ENCODE measurements at regions not wholly inside any gene's neighbourhood (a gene's known extent, or its start where the extent isn't known, plus 50 kb on each side); places are given as distances from the start of the nearest gene placed in this dataset.

DNA sequence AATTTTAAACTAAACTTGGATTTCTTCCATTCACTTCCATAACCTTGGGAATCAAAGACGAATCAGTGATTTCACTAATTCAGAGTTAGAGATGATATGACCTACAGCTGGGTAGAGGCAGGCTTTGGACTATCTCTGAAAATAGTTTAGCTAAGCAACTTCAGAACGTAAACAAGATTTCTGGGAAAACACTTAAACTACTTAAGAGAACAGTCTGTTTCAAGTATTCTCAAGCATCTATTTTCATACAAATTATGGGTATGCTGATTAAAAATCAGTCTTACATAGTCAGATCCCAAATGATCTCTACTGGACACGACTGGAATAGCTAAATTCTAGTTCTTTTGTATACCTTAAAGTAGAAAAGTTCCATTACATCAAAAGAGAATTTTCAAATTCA is 179.9 kb downstream of the PLCE1 start (continued):
- TF ChIP-seq ZNF512 (CRISPR knock-in tag; IDR thresholded peaks at IDR 0.05; ENCODE audit: borderline replicate concordance): no peak
- TF ChIP-seq ERG (CRISPR knock-in tag; IDR thresholded peaks at IDR 0.05): no peak
- TF ChIP-seq FOXP1 (CRISPR knock-in tag; IDR thresholded peaks at IDR 0.05; ENCODE audit: borderline replicate concordance): no peak
- TF ChIP-seq NR3C1 (CRISPR knock-in tag; conservative IDR thresholded peaks at IDR 0.05; ENCODE audit: low read depth): no peak
- TF ChIP-seq E2F4 (CRISPR knock-in tag; IDR thresholded peaks at IDR 0.05; ENCODE audit: borderline replicate concordance, low read depth): no peak
- no peak for TF ChIP-seq AFF4 (CRISPR knock-in tag; IDR thresholded peaks at IDR 0.05; ENCODE audit: borderline replicate concordance)
- TF ChIP-seq ESRRA (CRISPR knock-in tag; IDR thresholded peaks at IDR 0.05; ENCODE audit: borderline replicate concordance): no peak
- no peak for TF ChIP-seq TP53 (CRISPR knock-in tag; IDR thresholded peaks at IDR 0.05)
- TF ChIP-seq EMX1 (CRISPR knock-in tag; IDR thresholded peaks at IDR 0.05): no peak
- TF ChIP-seq CDX4 (CRISPR knock-in tag; IDR thresholded peaks at IDR 0.05; ENCODE audit: borderline replicate concordance): no peak

- ATAC-seq: no peak
- ChIA-PET POLR2A (no interaction called here), CTCF (no interaction called here)
- peaks cover 3% of the 10 kb centered on the region for H3K4me1 Mint-ChIP-seq
- H3K9me3 Mint-ChIP-seq: no peaks in the 10 kb centered on the region
- H3K27ac Mint-ChIP-seq: no peak overlapping the region
- no peaks in the 10 kb centered on the region for H3K36me3 Mint-ChIP-seq
- no peak overlapping the region for H3K4me3 Mint-ChIP-seq
- DNase-seq (ENCODE audit: low spot score): no peak
- peaks cover 3% of the 10 kb centered on the region; the same call in 1 of the 2 replicates for H3K27me3 Mint-ChIP-seq (ENCODE audit: low read depth)
- TF ChIP-seq NR3C1 (CRISPR knock-in tag; conservative IDR thresholded peaks at IDR 0.05; ENCODE audit: low read depth) (no peak), NFE2L1 (CRISPR knock-in tag; IDR thresholded peaks at IDR 0.05) (no peak), FOXP1 (CRISPR knock-in tag; IDR thresholded peaks at IDR 0.05; ENCODE audit: borderline replicate concordance) (no peak), TEAD1 (CRISPR knock-in tag; IDR thresholded peaks at IDR 0.05) (no peak), STAT6 (CRISPR knock-in tag; conservative IDR thresholded peaks at IDR 0.05; ENCODE audit: low read depth) (no peak), E2F5 (CRISPR knock-in tag; IDR thresholded peaks at IDR 0.05) (no peak), ZNF138 (CRISPR knock-in tag; conservative IDR thresholded peaks at IDR 0.05) (no peak), ZBTB21 (CRISPR knock-in tag; IDR thresholded peaks at IDR 0.05; ENCODE audit: borderline replicate concordance) (no peak), GABPB1 (CRISPR knock-in tag; IDR thresholded peaks at IDR 0.05) (no peak)
- TF ChIP-seq, protein P1, sequence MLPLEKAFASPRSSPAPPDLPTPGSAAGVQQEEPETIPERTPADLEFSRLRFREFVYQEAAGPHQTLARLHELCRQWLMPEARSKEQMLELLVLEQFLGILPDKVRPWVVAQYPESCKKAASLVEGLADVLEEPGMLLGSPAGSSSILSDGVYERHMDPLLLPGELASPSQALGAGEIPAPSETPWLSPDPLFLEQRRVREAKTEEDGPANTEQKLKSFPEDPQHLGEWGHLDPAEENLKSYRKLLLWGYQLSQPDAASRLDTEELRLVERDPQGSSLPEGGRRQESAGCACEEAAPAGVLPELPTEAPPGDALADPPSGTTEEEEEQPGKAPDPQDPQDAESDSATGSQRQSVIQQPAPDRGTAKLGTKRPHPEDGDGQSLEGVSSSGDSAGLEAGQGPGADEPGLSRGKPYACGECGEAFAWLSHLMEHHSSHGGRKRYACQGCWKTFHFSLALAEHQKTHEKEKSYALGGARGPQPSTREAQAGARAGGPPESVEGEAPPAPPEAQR (CRISPR knock-in tag; IDR thresholded peaks at IDR 0.05): no peak
Measured at GRCh38 chr10:94174838-94175237, 181.1 kb downstream of the PLCE1 start.

Measured in WTC11 (cell line).